Transverse colon (tissue), 4 donors: ENCODE measurements at regions not wholly inside any gene's neighbourhood (a gene's known extent, or its start where the extent isn't known, plus 50 kb on each side); places are given as distances from the start of the nearest gene placed in this dataset.
"Not testable (repeated sequence)": the region's sequence is repeated elsewhere in the genome, so short reads cannot be mapped to it uniquely, and the experiment has no call there.

Experiments used
- EP300 ChIP-seq: sonication (generic); formaldehyde crosslinking; IDR thresholded peaks from one replicate; pipeline ENCODE4 v1.6.1; 2017; ENCODE audit warnings: antibody characterized with exemption, low read depth
- POLR2A ChIP-seq: fragments of 450-650 bp; IDR thresholded peaks from one replicate; pipeline ENCODE4 v1.6.1; 2016; ENCODE audit warnings: antibody characterized with exemption, mild to moderate bottlenecking, moderate library complexity
- POLR2AphosphoS5 ChIP-seq, 3 donors: sonication (generic); formaldehyde crosslinking; IDR thresholded peaks; one replicate each; pipeline ENCODE4 v1.6.1; 2016; ENCODE audit warnings: antibody characterized with exemption in 3 of 3
- TF ChIP-seq, protein P1 (sequence below), 5 experiments: fragments of 200-600 bp in 3 of 5; fragments of 450-650 bp in 2 of 5; sonication (generic) in 3 of 5; IDR thresholded peaks; 1 replicate in 2 of 5; 2 replicates in 3 of 5; pipeline ENCODE4 v1.5.1; 2016 to 2017; ENCODE audit warnings: antibody characterized with exemption in 5 of 5, inconsistent platforms in 3 of 5, mild to moderate bottlenecking in 2 of 5, moderate library complexity in 1 of 5

- TF ChIP-seq, protein P1, sequence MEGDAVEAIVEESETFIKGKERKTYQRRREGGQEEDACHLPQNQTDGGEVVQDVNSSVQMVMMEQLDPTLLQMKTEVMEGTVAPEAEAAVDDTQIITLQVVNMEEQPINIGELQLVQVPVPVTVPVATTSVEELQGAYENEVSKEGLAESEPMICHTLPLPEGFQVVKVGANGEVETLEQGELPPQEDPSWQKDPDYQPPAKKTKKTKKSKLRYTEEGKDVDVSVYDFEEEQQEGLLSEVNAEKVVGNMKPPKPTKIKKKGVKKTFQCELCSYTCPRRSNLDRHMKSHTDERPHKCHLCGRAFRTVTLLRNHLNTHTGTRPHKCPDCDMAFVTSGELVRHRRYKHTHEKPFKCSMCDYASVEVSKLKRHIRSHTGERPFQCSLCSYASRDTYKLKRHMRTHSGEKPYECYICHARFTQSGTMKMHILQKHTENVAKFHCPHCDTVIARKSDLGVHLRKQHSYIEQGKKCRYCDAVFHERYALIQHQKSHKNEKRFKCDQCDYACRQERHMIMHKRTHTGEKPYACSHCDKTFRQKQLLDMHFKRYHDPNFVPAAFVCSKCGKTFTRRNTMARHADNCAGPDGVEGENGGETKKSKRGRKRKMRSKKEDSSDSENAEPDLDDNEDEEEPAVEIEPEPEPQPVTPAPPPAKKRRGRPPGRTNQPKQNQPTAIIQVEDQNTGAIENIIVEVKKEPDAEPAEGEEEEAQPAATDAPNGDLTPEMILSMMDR (IDR thresholded peaks at IDR 0.05) = not testable (repeated sequence)
- not testable (repeated sequence) for TF ChIP-seq POLR2A; POLR2AphosphoS5 (IDR thresholded peaks at IDR 0.05); EP300
These were observed 143.8 kb upstream of the MED14 start for GRCh38 chrX:40879172-40879571.
